ENCODE measurements at regions not wholly inside any gene's neighbourhood (a gene's known extent, or its start where the extent isn't known, plus 50 kb on each side); places are given as distances from the start of the nearest gene placed in this dataset.

GRCh38 chr1:64318428-64318827, 115.0 kb downstream of the UBE2U start:
- H2AFZ ChIP-seq (ENCODE audit: insufficient read depth, low read depth, low read length, poor library complexity, severe bottlenecking), result no peak overlapping the region
- H3K36me3 ChIP-seq (replicated peaks in 1 of 2; ENCODE audit: control insufficient read depth in 1 of 2, insufficient read depth in 2 of 2, low read length in 2 of 2), result no peaks in the 10 kb centered on the region
- DNase-seq, result no peak
- no peak for TF ChIP-seq CTCF (IDR thresholded peaks at IDR 0.05)
- H4K20me1 ChIP-seq (ENCODE audit: insufficient read depth, low read length), result no peaks in the 10 kb centered on the region
- Mint-ChIP-seq H3K36me3 (no peaks in the 10 kb centered on the region), H3K27me3 (ENCODE audit: low read depth in 3 of 3) (peaks cover 0 to 3% (median 1%) of the 10 kb centered on the region in 3 donors), H3K27ac (no peak overlapping the region), H3K4me1 (peaks cover 12% of the 10 kb centered on the region), H3K9me3 (peaks cover 0 to 3% (median 0%) of the 10 kb centered on the region in 7 donors), H3K4me3 (no peak overlapping the region)
- no peak overlapping the region for H3K4me2 ChIP-seq (replicated peaks; ENCODE audit: extremely low read depth, low read length, poor library complexity, severe bottlenecking)
- no peak overlapping the region for H3K4me3 ChIP-seq (replicated peaks in 1 of 3; ENCODE audit: low read depth in 2 of 3, low read length in 3 of 3)
- H3K9ac ChIP-seq (ENCODE audit: insufficient read depth, low read length, poor library complexity, severe bottlenecking), result no peak overlapping the region
- peaks cover 5 to 10% of the 10 kb centered on the region in 2 donors for H3K4me1 ChIP-seq (ENCODE audit: control insufficient read depth in 1 of 2, insufficient read depth in 2 of 2, low read length in 2 of 2)
- WGBS (ENCODE audit: insufficient coverage), result no CpG with 5 or more reads among the region's 3 CpGs
- no peaks in the 10 kb centered on the region for H3K27me3 ChIP-seq (ENCODE audit: control insufficient read depth in 2 of 2, insufficient read depth in 2 of 2, low read length in 2 of 2)
- no peaks in the 10 kb centered on the region for H3K79me2 ChIP-seq (ENCODE audit: insufficient read depth, low read length)
- no peaks in the 10 kb centered on the region for H3K9me3 ChIP-seq (replicated peaks in 1 of 2; ENCODE audit: control insufficient read depth in 1 of 2, insufficient read depth in 1 of 2, low read length in 2 of 2)
- no peak overlapping the region for H3K27ac ChIP-seq (ENCODE audit: low read depth in 1 of 2, low read length in 2 of 2)
- intact Hi-C loops (cut with micrococcal nuclease), result no loop called here

- H3K79me2 ChIP-seq (ENCODE audit: insufficient read depth, low read length), result no peaks in the 10 kb centered on the region
- no peak overlapping the region for H3K4me2 ChIP-seq (replicated peaks; ENCODE audit: extremely low read depth, low read length, poor library complexity, severe bottlenecking)
- H3K4me1 Mint-ChIP-seq, result peaks cover 12% of the 10 kb centered on the region
- peak overlapping the region in 5 of 7 donors; percentile 25 to 82 (median 66) for H3K27ac Mint-ChIP-seq
- no CpG with 5 or more reads among the region's 4 CpGs for whole genome bisulfite sequencing (ENCODE audit: insufficient coverage)
- H3K27ac ChIP-seq (ENCODE audit: low read depth in 1 of 2, low read length in 2 of 2), result peak overlapping the region in 1 of 2 donors; percentile 33
- H3K36me3 ChIP-seq (replicated peaks in 1 of 2; ENCODE audit: control insufficient read depth in 1 of 2, insufficient read depth in 2 of 2, low read length in 2 of 2), result no peaks in the 10 kb centered on the region
- H4K20me1 ChIP-seq (ENCODE audit: insufficient read depth, low read length), result no peaks in the 10 kb centered on the region
- H3K4me3 Mint-ChIP-seq, result no peak overlapping the region
- peaks cover 5 to 10% of the 10 kb centered on the region in 2 donors for H3K4me1 ChIP-seq (ENCODE audit: control insufficient read depth in 1 of 2, insufficient read depth in 2 of 2, low read length in 2 of 2)
- no peak for TF ChIP-seq CTCF (IDR thresholded peaks at IDR 0.05)
- H3K27me3 ChIP-seq (ENCODE audit: control insufficient read depth in 2 of 2, insufficient read depth in 2 of 2, low read length in 2 of 2), result no peaks in the 10 kb centered on the region
- H3K36me3 Mint-ChIP-seq, result no peaks in the 10 kb centered on the region
- peak overlapping the region; percentile 2 for H2AFZ ChIP-seq (ENCODE audit: insufficient read depth, low read depth, low read length, poor library complexity, severe bottlenecking)
- H3K9me3 ChIP-seq (replicated peaks in 1 of 2; ENCODE audit: control insufficient read depth in 1 of 2, insufficient read depth in 1 of 2, low read length in 2 of 2), result no peaks in the 10 kb centered on the region
- intact Hi-C loops (cut with micrococcal nuclease), result no loop called here
- H3K27me3 Mint-ChIP-seq (ENCODE audit: low read depth in 3 of 3), result peaks cover 0 to 4% (median 1%) of the 10 kb centered on the region in 3 donors
- no peak overlapping the region for H3K4me3 ChIP-seq (replicated peaks in 1 of 3; ENCODE audit: low read depth in 2 of 3, low read length in 3 of 3)
- no peak overlapping the region for H3K9ac ChIP-seq (ENCODE audit: insufficient read depth, low read length, poor library complexity, severe bottlenecking)
- H3K9me3 Mint-ChIP-seq, result peaks cover 0 to 3% (median 0%) of the 10 kb centered on the region in 7 donors
- DNase-seq, result no peak
These were observed 116.6 kb downstream of the UBE2U start for GRCh38 chr1:64320007-64320406.
